ENCODE measurements at regions not wholly inside any gene's neighbourhood (a gene's known extent, or its start where the extent isn't known, plus 50 kb on each side); places are given as distances from the start of the nearest gene placed in this dataset.
"Not testable (repeated sequence)": the region's sequence is repeated elsewhere in the genome, so short reads cannot be mapped to it uniquely, and the experiment has no call there.

DNA sequence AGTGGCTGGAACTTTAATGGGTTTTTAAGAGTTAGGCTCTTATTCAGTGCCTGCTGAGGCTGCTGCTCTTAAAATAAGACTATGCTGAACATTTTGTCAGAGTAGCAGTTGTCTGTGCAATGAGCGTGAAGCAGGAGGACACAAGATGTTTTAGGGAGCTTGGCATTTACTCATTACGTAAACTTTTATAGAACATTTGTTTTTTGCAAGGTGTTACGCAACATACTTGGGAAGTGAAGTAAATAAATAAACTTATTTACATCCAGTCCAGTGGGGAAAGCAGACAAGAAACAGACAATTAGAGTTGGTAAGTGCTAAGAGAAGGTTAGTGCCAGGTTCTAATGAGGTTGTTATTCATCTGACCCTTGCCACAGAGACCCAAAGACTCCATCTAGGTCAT, 226.0 kb downstream of the HINT1 start:
- DNase-seq: no peak

DNA sequence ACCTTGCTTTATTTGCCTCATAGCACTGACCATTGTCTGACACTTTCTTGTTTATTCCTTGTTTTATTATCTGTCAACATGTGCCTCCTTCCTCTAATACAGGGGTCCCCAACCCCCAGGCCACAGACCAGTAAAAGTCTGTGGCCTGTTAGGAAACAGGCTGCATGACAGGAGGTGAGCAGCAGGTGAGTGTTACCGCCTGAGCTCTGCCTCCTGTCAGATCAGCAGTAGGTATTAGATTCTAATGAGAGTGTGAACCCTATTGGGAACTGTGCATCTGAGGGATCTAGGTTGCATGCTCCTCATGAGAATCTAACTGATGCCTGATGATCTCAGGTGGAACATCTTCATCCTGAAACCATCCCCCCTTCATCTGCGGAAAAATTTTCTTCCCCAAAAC, 228.0 kb downstream of the HINT1 start:
- DNase-seq: no peak

GRCh38 chr5:130923543-130924124, 241.4 kb downstream of the HINT1 start:
- no peak for DNase-seq

GRCh38 chr5:130912088-130912487, 253.0 kb downstream of the HINT1 start:
- no peak for DNase-seq

DNA sequence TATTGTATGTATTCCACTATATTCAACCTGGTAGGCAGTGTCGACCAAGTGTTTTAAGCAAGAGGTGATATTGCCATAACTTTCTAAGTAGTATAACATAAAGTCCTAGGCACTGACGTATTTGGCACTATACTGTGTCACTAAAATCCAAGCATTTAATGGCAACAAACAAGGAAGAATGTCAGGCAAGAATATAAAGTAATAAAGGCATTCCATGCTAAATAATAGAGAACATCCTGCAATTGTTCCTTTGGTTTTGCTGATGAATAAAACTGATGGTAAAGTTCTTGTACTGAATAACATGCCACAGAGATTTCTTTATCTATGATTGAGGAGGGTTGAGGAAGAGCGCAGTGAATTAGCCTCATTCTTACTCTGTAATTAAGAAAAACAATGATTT, 256.9 kb downstream of the HINT1 start:
- no peak for DNase-seq

- DNase-seq: not testable (repeated sequence)
These were observed 267.4 kb downstream of the HINT1 start for GRCh38 chr5:130897537-130898195.

DNA sequence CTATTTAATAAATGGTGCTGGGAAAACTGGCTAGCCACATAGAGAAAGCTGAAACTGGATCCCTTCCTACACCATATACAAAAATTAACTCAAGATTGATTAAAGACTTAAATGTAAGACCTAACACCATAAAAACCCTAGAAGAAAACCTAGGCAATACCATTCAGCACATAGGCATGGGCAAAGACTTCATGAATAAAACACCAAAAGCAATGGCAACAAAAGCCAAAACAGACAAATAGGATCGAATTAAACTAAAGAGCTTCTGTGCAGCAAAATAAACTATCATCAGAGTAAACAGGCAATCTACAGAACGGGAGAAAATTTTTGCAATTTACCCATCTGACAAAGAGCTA, 267.9 kb downstream of the HINT1 start:
- not testable (repeated sequence) for DNase-seq

DNA sequence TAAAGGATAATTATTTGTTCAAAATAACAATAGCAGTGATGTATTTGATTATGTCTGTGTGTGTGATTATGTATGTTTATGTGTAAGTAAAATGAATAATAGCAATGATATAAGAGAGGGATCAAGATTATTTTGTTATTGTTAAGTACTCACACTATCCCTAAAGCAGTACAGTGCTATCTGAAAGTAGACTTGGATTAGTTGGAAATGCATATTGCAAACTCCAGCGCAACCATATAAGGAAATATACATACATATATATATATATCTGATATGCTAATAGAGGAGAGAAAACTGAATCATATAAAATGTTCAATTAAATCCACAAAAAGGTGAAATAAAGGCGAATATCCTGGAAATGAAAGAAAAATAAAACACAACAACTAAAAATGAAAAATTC, 268.4 kb downstream of the HINT1 start:
- no peak for DNase-seq

DNA sequence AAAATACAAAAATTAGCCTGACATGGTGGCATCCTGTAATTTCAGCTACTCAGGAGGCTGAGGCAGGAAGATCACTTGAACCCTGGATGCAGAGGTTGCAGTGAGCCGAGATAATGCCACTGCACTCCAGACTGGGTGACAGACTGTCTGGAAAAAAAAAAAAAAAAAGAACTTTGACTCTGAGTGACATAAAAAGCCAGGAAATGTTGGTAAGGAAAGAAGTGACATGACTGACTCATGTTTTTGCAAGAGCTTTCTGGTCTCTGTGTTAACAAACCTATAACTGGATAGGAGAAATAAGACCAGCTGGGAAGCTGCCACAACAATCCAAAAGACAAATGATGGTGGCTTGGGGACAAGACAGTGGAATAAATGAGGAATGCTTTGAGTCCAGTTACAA, 272.1 kb downstream of the HINT1 start:
- no peak for DNase-seq

DNA sequence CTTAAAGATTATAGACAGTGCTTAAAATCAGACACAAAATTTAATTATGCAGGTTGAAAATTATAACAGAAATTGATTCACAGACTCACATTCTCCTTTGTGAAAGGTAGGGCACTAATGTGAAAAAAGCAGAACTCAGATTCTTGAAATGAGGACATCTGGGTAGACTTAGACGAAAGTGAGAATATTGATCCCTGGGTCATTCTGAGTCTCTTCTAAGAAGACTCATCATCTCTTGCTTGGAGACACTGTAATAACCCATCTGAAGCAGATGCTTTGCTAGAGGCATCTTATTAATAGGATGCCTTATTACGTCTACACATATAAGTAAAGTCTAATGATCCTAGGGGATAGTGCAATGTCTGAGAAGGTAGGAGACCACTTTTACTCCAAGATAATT, 274.4 kb downstream of the HINT1 start:
- no peak for DNase-seq

- DNase-seq: no peak
These were observed 279.4 kb downstream of the HINT1 start for GRCh38 chr5:130885691-130886090.

GRCh38 chr5:130885027-130885426, 280.0 kb downstream of the HINT1 start:
- no peak for DNase-seq

DNA sequence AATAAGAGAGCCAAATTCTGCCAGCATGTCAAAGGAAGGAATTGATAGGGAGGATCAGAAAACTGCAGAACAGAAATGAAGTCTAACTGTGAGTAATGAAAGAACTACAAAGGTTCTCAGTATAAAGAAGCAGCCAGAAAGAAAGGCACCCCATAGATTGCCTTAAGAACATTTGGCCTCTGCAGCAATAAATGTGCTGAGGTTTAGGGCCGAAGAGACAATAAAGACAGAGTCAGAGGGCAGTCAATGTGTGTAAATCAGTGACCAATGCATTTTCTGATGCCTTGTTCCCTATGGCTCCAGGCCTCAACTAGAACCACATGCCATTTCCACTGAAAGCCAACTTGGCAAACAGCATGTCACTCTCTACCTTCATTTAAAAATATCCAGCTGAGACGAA, 281.0 kb downstream of the HINT1 start:
- DNase-seq: no peak

DNA sequence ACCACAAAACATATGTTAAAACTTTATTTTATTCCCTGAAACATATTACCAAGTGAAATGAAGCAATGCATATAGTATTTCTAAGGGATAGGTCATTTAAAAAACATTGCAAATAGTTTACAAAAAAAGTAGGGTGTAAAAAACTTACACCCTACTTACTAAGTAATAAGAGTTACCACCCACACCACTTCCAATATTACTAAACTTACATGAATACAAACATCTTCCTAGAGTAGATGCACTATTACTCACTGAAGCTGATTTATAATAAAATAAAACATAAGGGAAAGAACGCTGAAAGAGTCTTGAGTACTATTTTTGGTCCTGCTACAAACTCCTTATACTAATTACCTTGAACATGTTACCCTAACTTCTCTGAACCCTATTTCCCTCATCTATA, 289.4 kb downstream of the HINT1 start:
- no peak for DNase-seq

- DNase-seq: no peak
These were observed 290.1 kb downstream of the HINT1 start for GRCh38 chr5:130874861-130875417.

DNA sequence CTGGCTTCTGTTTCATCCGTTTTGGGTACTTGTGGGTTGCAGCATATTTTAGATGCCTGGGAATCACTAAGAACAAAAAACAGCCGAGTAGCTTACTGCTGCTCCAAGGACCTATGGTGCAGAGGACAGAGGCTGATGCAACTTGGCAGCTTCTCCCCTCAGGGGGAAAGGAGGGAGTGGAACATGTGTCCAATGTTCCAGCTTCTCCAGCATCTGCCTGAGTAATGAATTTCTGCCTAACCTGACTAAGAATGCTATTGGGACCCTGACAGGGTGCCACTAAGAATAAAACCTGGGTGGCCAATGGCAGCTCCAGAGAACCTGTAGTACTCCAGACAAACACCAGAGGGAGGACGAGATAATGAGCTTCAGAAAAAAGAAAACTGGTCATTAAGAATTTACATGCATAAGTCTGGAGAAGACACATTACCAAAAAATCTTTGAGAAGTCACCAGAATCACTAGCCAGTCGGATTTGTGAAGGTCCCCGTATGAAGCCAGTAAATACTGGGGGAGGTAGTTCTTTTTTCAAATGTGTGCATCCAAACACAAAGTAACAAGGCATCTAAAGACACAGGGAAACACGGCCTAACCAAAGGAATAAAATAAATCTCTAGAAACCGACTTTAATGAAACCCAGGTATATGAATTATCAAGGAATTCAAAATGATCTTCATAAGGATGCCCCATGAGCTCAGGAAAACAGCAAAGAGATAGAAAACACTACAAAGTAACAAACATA, 293.5 kb downstream of the HINT1 start:
- no peak for DNase-seq

DNA sequence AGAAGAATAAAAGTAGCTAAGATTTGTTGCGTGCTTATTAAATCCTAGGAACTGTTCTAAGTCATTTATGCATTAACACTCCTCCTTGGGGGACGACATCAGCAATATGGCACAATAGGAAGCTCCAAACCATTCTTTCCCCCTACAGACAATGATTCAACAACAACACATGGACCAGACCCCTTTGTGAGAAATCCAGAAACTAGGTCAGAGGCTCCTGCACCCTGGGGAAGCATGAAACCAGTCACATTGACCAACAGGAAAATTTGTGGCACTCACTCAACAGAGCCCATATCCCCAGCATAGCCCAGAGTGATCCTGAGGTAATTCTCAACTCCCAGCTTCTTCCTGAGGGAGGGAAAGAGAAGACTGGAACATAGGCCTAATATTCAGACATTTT, 294.4 kb downstream of the HINT1 start:
- DNase-seq: no peak

- DNase-seq: no peak
These were observed 296.7 kb downstream of the HINT1 start for GRCh38 chr5:130868186-130868840.

DNA sequence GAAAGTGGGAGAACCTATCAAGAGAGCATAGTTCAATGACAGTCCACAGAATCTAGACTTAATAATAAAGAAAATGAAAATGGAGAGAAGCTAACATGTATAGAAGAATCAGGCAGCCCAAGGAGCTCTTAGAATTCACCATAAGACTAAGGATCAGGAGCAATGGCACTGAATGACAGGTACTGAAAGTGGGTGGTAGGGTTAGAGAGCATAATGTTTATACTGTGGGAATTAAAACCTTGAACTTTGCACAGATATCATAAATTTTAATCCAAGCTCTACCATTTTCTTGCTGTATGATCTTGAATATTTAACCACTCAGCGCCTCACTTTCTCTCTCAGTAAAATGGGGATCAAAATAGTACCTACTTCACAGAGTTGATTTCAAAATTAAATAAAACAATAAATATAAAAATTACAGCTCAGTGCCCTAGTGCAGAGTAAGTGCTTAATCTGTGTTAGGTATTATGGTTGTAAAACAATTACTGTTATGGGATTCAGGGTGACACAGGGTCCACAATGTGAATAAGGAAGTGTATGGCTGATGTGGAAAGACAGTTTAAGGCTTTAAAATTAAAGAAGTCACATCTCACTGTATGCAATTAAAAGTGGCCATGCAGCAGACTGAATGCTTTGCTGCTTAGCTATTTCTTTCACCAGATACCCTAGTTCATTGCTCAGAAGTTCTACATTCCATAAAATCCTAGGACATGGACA, 319.8 kb downstream of the HINT1 start:
- no peak for DNase-seq

DNA sequence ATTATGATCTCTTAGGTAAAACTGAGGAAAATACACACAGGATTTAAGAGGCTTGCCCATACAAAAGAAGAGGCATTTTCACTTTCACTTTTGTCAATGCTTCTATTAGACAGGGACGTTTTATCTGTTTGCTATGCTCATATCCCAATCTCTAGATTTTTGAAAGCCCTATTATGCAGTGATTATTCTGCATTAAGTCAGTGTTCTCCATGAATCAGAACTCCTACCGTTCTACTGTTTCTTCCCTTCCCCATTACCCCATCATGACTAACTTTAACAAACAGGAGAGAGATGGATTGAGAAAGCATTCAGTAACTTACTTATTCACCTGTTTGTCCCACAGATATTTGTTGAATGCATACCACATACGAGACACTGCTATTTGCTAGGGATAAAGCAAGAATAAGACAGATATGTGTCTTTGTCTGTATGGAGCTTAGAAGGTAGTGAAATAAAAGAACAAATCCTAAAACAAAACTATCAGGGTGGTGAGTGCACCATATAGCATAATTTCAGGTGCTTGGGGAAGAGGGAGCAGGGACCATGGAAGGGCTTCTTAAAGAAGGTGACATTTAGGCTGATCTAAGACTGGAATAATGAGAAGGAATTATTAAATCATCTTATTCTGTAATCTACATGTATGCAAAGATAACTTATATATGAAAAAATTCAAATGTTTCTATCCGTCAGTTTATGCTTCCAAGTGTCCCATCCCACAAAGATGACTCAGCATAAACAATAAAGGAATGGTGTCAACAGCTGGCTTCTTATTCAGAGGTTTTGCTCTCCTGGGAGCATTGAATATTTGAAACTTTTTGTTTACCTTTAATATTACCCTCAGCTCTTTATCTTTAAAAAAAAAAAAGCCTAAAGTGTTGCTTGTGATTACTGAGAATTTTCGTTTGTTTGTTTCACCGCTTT, 328.1 kb downstream of the HINT1 start:
- no peak for DNase-seq

DNA sequence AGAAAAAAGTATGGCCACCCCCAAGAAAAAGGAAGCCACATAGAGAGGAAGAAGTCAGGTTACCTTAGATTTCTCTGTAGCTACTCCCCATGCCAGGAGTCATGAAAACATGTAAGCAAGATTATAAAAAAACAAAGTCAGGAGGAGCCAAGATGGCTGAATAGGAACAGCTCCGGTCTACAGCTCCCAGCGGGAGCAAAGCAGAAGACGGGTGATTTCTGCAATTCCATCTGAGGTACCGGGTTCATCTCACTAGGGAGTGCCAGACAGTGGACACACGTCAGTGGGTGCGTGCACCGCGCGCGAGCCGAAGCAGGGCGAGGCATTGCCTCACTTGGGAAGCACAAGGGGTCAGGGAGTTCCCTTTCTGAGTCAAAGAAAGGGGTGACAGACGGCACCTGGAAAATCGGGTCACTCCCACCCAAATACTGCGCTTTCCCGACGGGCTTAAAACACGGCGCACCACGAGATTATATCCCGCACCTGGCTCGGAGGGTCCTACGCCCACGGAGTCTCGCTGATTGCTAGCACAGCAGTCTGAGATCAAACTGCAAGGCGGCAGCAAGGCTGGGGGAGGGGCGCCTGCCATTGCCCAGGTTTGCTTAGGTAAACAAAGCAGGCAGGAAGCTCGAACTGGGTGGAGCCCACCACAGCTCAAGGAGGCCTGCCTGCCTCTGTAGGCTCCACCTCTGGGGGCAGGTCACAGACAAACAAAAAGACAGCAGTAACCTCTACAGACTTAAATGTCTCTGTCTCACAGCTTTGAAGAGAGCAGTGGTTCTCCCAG, 347.3 kb downstream of the HINT1 start:
- not testable (repeated sequence) for DNase-seq
